ENCODE measurements at regions not wholly inside any gene's neighbourhood (a gene's known extent, or its start where the extent isn't known, plus 50 kb on each side); places are given as distances from the start of the nearest gene placed in this dataset.

DNA sequence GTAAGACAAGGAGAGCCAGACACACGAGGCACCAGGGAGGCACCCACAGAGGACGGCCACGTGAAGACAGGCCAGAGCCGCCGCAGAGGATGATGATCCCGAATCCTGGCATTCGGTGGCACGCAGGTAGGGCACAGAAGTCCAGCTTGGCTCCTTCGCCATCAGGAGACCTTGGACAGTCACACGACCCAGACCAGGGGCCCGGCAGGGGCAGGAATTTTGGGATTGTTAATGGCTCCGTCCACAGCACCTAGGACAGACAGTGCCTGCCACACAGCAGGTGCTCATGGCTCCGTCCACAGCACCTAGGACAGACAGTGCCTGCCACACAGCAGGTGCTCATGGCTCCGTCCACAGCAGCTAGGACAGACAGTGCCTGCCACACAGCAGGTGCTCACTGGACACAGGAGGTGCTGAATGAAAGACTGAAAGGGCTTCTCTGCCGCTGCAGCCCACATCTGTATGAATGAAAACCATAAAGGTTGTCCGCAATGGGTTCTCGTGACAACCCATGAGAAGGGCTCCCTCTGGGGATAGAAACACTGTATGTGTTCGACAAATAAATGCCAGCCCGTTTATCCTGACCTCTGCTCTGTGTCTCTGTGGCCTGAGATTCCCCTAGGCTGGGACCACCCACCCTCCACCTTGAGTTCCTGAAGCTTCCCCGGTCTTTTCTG is 341.6 kb downstream of the CTTN start:
- no peak for TF ChIP-seq ZNF660 (CRISPR knock-in tag; IDR thresholded peaks at IDR 0.05; ENCODE audit: borderline replicate concordance, low read depth)
- TF ChIP-seq JUND (CRISPR knock-in tag; IDR thresholded peaks at IDR 0.05): no peak
- TF ChIP-seq TBP (CRISPR knock-in tag; IDR thresholded peaks at IDR 0.05): no peak
- TF ChIP-seq CEBPG (CRISPR knock-in tag; IDR thresholded peaks at IDR 0.05): no peak
- no peak for TF ChIP-seq MXI1 (IDR thresholded peaks at IDR 0.05; ENCODE audit: borderline replicate concordance, low read depth, low read length)
- TF ChIP-seq, protein P1, sequence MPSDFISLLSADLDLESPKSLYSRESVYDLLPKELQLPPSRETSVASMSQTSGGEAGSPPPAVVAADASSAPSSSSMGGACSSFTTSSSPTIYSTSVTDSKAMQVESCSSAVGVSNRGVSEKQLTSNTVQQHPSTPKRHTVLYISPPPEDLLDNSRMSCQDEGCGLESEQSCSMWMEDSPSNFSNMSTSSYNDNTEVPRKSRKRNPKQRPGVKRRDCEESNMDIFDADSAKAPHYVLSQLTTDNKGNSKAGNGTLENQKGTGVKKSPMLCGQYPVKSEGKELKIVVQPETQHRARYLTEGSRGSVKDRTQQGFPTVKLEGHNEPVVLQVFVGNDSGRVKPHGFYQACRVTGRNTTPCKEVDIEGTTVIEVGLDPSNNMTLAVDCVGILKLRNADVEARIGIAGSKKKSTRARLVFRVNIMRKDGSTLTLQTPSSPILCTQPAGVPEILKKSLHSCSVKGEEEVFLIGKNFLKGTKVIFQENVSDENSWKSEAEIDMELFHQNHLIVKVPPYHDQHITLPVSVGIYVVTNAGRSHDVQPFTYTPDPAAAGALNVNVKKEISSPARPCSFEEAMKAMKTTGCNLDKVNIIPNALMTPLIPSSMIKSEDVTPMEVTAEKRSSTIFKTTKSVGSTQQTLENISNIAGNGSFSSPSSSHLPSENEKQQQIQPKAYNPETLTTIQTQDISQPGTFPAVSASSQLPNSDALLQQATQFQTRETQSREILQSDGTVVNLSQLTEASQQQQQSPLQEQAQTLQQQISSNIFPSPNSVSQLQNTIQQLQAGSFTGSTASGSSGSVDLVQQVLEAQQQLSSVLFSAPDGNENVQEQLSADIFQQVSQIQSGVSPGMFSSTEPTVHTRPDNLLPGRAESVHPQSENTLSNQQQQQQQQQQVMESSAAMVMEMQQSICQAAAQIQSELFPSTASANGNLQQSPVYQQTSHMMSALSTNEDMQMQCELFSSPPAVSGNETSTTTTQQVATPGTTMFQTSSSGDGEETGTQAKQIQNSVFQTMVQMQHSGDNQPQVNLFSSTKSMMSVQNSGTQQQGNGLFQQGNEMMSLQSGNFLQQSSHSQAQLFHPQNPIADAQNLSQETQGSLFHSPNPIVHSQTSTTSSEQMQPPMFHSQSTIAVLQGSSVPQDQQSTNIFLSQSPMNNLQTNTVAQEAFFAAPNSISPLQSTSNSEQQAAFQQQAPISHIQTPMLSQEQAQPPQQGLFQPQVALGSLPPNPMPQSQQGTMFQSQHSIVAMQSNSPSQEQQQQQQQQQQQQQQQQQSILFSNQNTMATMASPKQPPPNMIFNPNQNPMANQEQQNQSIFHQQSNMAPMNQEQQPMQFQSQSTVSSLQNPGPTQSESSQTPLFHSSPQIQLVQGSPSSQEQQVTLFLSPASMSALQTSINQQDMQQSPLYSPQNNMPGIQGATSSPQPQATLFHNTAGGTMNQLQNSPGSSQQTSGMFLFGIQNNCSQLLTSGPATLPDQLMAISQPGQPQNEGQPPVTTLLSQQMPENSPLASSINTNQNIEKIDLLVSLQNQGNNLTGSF (CRISPR knock-in tag; IDR thresholded peaks at IDR 0.05): no peak
- TF ChIP-seq, protein P2, sequence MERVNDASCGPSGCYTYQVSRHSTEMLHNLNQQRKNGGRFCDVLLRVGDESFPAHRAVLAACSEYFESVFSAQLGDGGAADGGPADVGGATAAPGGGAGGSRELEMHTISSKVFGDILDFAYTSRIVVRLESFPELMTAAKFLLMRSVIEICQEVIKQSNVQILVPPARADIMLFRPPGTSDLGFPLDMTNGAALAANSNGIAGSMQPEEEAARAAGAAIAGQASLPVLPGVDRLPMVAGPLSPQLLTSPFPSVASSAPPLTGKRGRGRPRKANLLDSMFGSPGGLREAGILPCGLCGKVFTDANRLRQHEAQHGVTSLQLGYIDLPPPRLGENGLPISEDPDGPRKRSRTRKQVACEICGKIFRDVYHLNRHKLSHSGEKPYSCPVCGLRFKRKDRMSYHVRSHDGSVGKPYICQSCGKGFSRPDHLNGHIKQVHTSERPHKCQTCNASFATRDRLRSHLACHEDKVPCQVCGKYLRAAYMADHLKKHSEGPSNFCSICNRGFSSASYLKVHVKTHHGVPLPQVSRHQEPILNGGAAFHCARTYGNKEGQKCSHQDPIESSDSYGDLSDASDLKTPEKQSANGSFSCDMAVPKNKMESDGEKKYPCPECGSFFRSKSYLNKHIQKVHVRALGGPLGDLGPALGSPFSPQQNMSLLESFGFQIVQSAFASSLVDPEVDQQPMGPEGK (CRISPR knock-in tag; IDR thresholded peaks at IDR 0.05): no peak
